PC-3 (cell line): ENCODE measurements at regions not wholly inside any gene's neighbourhood (a gene's known extent, or its start where the extent isn't known, plus 50 kb on each side); places are given as distances from the start of the nearest gene placed in this dataset.

Experiments used
- EZH2 ChIP-seq: fragments of 300-600 bp; sonication (generic); IDR thresholded peaks from one replicate; pipeline ENCODE4 v1.6.1; 2017; ENCODE audit warnings: antibody characterized with exemption, mild to moderate bottlenecking, low read length; ENCODE audit not compliant: unreplicated experiment
- EZH2phosphoT487 ChIP-seq: fragments of 300-600 bp; sonication (generic); IDR thresholded peaks from 2 replicates; pipeline ENCODE4 v1.6.1; 2018; ENCODE audit warnings: mild to moderate bottlenecking, antibody characterized with exemption, low read length, borderline replicate concordance
- TF ChIP-seq, protein P1 (sequence below): fragments of 300-600 bp; sonication (generic); conservative IDR thresholded peaks from 2 replicates; pipeline ENCODE4 v1.5.1; 2017; ENCODE audit warnings: antibody characterized with exemption, low read depth, mild to moderate bottlenecking, low read length

DNA sequence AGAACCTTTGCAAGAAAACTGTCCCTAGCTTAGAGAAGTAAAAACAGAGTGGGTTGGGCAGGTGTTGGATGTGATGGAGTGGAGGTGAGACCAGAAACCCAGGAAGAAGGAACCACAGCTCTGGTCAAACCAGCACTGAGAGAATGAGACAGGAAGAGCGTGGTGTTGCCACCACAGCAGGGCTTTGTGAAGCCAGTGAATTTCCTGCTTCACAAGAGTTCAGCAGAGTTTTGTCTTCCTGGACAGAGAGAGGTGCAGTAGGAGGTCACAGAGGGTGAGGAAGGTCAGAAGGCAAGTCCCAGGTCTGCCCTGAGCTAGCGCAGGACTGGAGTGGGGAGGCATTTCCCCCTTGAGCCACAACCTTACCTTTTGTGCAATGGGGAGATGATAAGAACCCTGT is 2306.2 kb upstream of the ACO1 start:
- TF ChIP-seq, protein P1, sequence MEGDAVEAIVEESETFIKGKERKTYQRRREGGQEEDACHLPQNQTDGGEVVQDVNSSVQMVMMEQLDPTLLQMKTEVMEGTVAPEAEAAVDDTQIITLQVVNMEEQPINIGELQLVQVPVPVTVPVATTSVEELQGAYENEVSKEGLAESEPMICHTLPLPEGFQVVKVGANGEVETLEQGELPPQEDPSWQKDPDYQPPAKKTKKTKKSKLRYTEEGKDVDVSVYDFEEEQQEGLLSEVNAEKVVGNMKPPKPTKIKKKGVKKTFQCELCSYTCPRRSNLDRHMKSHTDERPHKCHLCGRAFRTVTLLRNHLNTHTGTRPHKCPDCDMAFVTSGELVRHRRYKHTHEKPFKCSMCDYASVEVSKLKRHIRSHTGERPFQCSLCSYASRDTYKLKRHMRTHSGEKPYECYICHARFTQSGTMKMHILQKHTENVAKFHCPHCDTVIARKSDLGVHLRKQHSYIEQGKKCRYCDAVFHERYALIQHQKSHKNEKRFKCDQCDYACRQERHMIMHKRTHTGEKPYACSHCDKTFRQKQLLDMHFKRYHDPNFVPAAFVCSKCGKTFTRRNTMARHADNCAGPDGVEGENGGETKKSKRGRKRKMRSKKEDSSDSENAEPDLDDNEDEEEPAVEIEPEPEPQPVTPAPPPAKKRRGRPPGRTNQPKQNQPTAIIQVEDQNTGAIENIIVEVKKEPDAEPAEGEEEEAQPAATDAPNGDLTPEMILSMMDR = no peak
- TF ChIP-seq EZH2phosphoT487 (no peak), EZH2 (no peak)
